Left ventricle myocardium inferior (tissue), 1 donor: ENCODE measurements at regions not wholly inside any gene's neighbourhood (a gene's known extent, or its start where the extent isn't known, plus 50 kb on each side); places are given as distances from the start of the nearest gene placed in this dataset.
"Not testable (repeated sequence)": the region's sequence is repeated elsewhere in the genome, so short reads cannot be mapped to it uniquely, and the experiment has no call there.

Experiments used
- DNase-seq: peaks from one replicate; pipeline ENCODE4 v3.0.0-alpha.2; 2020
- H3K27ac ChIP-seq: fragments of 200-600 bp; replicated peaks from 2 replicates; pipeline ENCODE4 v1.8.0; 2021
- H3K27me3 ChIP-seq: fragments of 200-600 bp; 2 replicates; pipeline ENCODE4 v1.8.0; 2021; ENCODE audit warnings: low read depth
- H3K36me3 ChIP-seq: fragments of 200-600 bp; 2 replicates; pipeline ENCODE4 v1.8.0; 2021
- H3K4me1 ChIP-seq: fragments of 200-600 bp; 2 replicates; pipeline ENCODE4 v1.8.0; 2021
- H3K4me3 ChIP-seq: fragments of 200-600 bp; 2 replicates; pipeline ENCODE4 v1.8.0; 2021; ENCODE audit warnings: mild to moderate bottlenecking, moderate library complexity
- H3K9me3 ChIP-seq: fragments of 200-600 bp; replicated peaks from 2 replicates; pipeline ENCODE4 v1.8.0; 2021
- CTCF ChIP-seq: fragments of 200-600 bp; IDR thresholded peaks from 2 replicates; pipeline ENCODE4 v1.8.0; 2021; ENCODE audit warnings: antibody characterized with exemption, mild to moderate bottlenecking, borderline replicate concordance
- intact Hi-C: fragments of 100-400 bp; cut with micrococcal nuclease; formaldehyde crosslinking; loops from one replicate; pipeline ENCODE4 v1.11.0; 2022
- donor health status: DM: no; HTN: yes; CAD: no; lungs with severe emphysema.

GRCh38 chr14:30402846-30403245 is 156.1 kb upstream of the G2E3 start:
- Histone ChIP-seq H3K9me3 (peaks cover 12% of the 10 kb centered on the region), H3K4me1 (no peaks in the 10 kb centered on the region), H3K4me3 (no peak overlapping the region), H3K36me3 (no peaks in the 10 kb centered on the region), H3K27ac (no peak overlapping the region), H3K27me3 (no peaks in the 10 kb centered on the region)
- intact Hi-C loops = no loop called here
- DNase-seq = no peak
- TF ChIP-seq CTCF = no peak

GRCh38 chr14:30403791-30404190 is 155.2 kb upstream of the G2E3 start:
- intact Hi-C loops = no loop called here
- H3K4me3 ChIP-seq = no peak overlapping the region
- no peak for DNase-seq
- no peaks in the 10 kb centered on the region for H3K36me3 ChIP-seq
- no peak for TF ChIP-seq CTCF
- H3K4me1 ChIP-seq = no peaks in the 10 kb centered on the region
- H3K27ac ChIP-seq = no peak overlapping the region
- no peaks in the 10 kb centered on the region for H3K27me3 ChIP-seq
- peaks cover 12% of the 10 kb centered on the region for H3K9me3 ChIP-seq

GRCh38 chr14:30409508-30410015 is 149.4 kb upstream of the G2E3 start:
- intact Hi-C loops, H3K36me3 ChIP-seq: not testable (repeated sequence)

GRCh38 chr14:30410986-30411385 is 148.0 kb upstream of the G2E3 start:
- H3K36me3 ChIP-seq = no peaks in the 10 kb centered on the region
- peaks cover 5% of the 10 kb centered on the region for H3K9me3 ChIP-seq
- no peak overlapping the region for H3K4me3 ChIP-seq
- H3K27ac ChIP-seq = no peak overlapping the region
- H3K4me1 ChIP-seq = no peaks in the 10 kb centered on the region
- H3K27me3 ChIP-seq = peaks cover 8% of the 10 kb centered on the region
- DNase-seq = no peak
- intact Hi-C loops = no loop called here
- TF ChIP-seq CTCF = no peak

More at GRCh38 chr14:30409508-30410015, 149.4 kb upstream of the G2E3 start:
- not testable (repeated sequence) for H3K27me3 ChIP-seq, DNase-seq, H3K4me3 ChIP-seq, H3K27ac ChIP-seq, H3K4me1 ChIP-seq
- H3K9me3 ChIP-seq = peaks cover 16% of the 10 kb centered on the region

GRCh38 chr14:30413184-30413583 is 145.8 kb upstream of the G2E3 start:
- H3K27me3 ChIP-seq, H3K4me1 ChIP-seq, H3K36me3 ChIP-seq, intact Hi-C loops, DNase-seq, H3K9me3 ChIP-seq, H3K4me3 ChIP-seq, H3K27ac ChIP-seq: not testable (repeated sequence)

- no peak overlapping the region for H3K27ac ChIP-seq
- H3K4me3 ChIP-seq = no peak overlapping the region
- intact Hi-C loops = no loop called here
- H3K36me3 ChIP-seq = no peaks in the 10 kb centered on the region
- no peak for DNase-seq
- H3K9me3 ChIP-seq = no peaks in the 10 kb centered on the region
- no peaks in the 10 kb centered on the region for H3K4me1 ChIP-seq
- TF ChIP-seq CTCF = no peak
- H3K27me3 ChIP-seq = no peaks in the 10 kb centered on the region
These were observed 141.8 kb upstream of the G2E3 start for GRCh38 chr14:30417121-30417520.

GRCh38 chr14:30417999-30418398 is 141.0 kb upstream of the G2E3 start:
- DNase-seq = no peak
- H3K27me3 ChIP-seq = no peaks in the 10 kb centered on the region
- H3K4me1 ChIP-seq = no peaks in the 10 kb centered on the region
- no peak overlapping the region for H3K4me3 ChIP-seq
- H3K9me3 ChIP-seq = no peaks in the 10 kb centered on the region
- no peak for TF ChIP-seq CTCF
- no peak overlapping the region for H3K27ac ChIP-seq
- intact Hi-C loops = no loop called here
- no peaks in the 10 kb centered on the region for H3K36me3 ChIP-seq
